Right lobe of liver (tissue), 6 donors: ENCODE measurements at regions not wholly inside any gene's neighbourhood (a gene's known extent, or its start where the extent isn't known, plus 50 kb on each side); places are given as distances from the start of the nearest gene placed in this dataset.

ENCODE experiments used
- ATAC-seq, 4 donors: fragments of 200-7000 bp; cut with Tn5 transposase; one replicate each; pipeline ENCODE4 v1.9.1; 2020; ENCODE audit warnings: mild to moderate bottlenecking in 4 of 4, moderate library complexity in 4 of 4
- DNase-seq, 3 donors: peaks; one replicate each; pipeline ENCODE4 v3.0.0-alpha.2; 2020
- H3K27ac ChIP-seq, 3 donors: fragments of 200-600 bp; one replicate each; pipeline ENCODE4 v1.8.0; 2022
- H3K27me3 ChIP-seq, 2 donors: fragments of 200-600 bp; one replicate each; pipeline ENCODE4 v1.8.0; 2022
- H3K36me3 ChIP-seq, 4 donors: fragments of 200-600 bp; sonication (generic) in 1 of 4; one replicate each; pipeline versions ENCODE4 v1.5.1 to v1.8.0; 2017 to 2022; ENCODE audit warnings: control low read depth in 1 of 4
- H3K4me1 ChIP-seq, 4 donors: fragments of 200-600 bp; sonication (generic) in 1 of 4; one replicate each; pipeline versions ENCODE4 v1.5.1 to v1.8.0; 2017 to 2022; ENCODE audit warnings: control low read depth in 1 of 4
- H3K4me3 ChIP-seq, 3 donors: fragments of 200-600 bp; one replicate each; pipeline ENCODE4 v1.8.0; 2022
- H3K9me3 ChIP-seq, 4 donors: fragments of 200-600 bp; sonication (generic) in 1 of 4; one replicate each; pipeline versions ENCODE4 v1.5.1 to v1.8.0; 2017 to 2022; ENCODE audit warnings: control low read depth in 1 of 4
- POLR2A ChIP-seq: fragments of 450-650 bp; IDR thresholded peaks from one replicate; pipeline ENCODE4 v1.6.1; 2017; ENCODE audit warnings: antibody characterized with exemption, mild to moderate bottlenecking
- WGBS: methylation state at CpG from one replicate; pipeline ENCODE4 v1.1.6; 2018; ENCODE audit warnings: low coverage, low lambda C conversion rate; ENCODE audit not compliant: insufficient coverage; ENCODE audit errors: missing lambda C conversion rate; 5-methylcytosine and 5-hydroxymethylcytosine counted together
- intact Hi-C, 2 donors: fragments of 100-400 bp; cut with DNase I; formaldehyde crosslinking; loops; one replicate each; pipeline versions ENCODE4 v1.11.2 to v1.14.1; 2022
- TF ChIP-seq, protein P1 (sequence below), 4 donors: fragments of 200-600 bp in 3 of 4; fragments of 450-650 bp in 1 of 4; IDR thresholded peaks; one replicate each; pipeline versions ENCODE4 v1.5.1 to v1.8.0; 2016 to 2022; ENCODE audit warnings: antibody characterized with exemption in 4 of 4, mild to moderate bottlenecking in 2 of 4
- donor health status: DM: no; HTN: yes; CAD: no.
- donor health status: DM: no; HTN: no; CAD: no.
- donor health status: DM: no; HTN: no; CAD: no.
- donor health status: DM: no; HTN: yes; CAD: no.
- donor health status: DM: no; HTN: yes; CAD: no.

DNA sequence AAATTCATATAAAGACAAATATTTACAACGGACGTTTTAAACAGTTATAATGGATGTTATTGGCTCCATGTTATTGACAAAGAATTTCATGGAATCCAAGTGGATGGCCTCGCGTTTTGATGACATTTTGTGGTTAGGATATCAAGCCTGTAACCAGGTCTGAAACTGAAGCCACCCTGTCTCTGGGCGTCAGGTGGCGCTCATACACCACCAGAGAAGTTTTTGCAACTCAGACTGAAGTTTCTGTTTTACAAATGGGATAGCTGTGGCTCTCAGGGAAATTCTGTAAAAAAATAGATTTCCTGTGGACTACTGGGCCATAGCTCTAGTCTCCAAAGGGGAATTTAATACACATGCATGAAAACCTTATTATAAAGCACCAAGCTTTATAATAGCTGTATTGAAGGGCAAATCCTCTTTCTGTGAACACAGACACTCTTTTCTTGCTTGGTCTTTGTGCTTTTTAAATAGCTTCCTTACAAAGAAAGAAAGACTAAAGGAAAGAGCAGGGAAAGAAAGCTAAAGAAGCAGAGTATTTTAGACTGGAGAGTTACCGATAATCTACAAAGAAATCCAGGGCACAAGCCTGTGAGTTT, 86.7 kb downstream of the C18orf54 start:
- intact Hi-C loops: loop anchor here in 1 of 2 donors (10.0 kb wide), 1 partner anchor 230 kb away; no protein-coding TSS in a partner anchor
- Histone ChIP-seq H3K4me1 (no peaks in the 10 kb centered on the region), H3K36me3 (no peaks in the 10 kb centered on the region), H3K27ac (no peak overlapping the region), H3K4me3 (no peak overlapping the region), H3K27me3 (no peaks in the 10 kb centered on the region), H3K9me3 (no peaks in the 10 kb centered on the region)
- no peak for TF ChIP-seq POLR2A
- TF ChIP-seq, protein P1, sequence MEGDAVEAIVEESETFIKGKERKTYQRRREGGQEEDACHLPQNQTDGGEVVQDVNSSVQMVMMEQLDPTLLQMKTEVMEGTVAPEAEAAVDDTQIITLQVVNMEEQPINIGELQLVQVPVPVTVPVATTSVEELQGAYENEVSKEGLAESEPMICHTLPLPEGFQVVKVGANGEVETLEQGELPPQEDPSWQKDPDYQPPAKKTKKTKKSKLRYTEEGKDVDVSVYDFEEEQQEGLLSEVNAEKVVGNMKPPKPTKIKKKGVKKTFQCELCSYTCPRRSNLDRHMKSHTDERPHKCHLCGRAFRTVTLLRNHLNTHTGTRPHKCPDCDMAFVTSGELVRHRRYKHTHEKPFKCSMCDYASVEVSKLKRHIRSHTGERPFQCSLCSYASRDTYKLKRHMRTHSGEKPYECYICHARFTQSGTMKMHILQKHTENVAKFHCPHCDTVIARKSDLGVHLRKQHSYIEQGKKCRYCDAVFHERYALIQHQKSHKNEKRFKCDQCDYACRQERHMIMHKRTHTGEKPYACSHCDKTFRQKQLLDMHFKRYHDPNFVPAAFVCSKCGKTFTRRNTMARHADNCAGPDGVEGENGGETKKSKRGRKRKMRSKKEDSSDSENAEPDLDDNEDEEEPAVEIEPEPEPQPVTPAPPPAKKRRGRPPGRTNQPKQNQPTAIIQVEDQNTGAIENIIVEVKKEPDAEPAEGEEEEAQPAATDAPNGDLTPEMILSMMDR (IDR thresholded peaks at IDR 0.05): peak; percentile 66 to 76 (median 72)
- 8% methylated on average over 7 of the region's 7 CpGs for WGBS
- ATAC-seq (peak; percentile 69 to 93 (median 80)), DNase-seq (peak in 2 of 3 donors; percentile 38 to 56)

DNA sequence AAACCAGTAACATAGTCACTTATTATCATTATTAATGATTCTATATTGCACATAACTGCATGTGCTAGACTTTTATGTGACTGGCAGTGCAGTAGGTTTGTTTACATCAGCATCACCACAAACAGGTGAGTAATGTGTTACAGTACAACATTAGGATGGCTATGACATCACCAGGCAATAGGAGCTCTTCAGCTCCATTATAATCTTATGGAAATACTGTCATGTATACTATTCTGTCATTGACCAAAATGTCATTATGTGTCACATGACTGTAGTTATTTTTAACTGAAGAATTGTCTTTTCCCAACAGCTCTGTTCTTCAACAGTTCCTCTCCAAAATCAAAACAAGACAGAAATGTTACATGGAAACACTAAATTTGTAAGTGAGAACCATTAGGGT, 96.3 kb downstream of the C18orf54 start:
- DNase-seq (no peak), ATAC-seq (no peak)
- intact Hi-C loops: no loop called here
- Histone ChIP-seq H3K9me3 (no peaks in the 10 kb centered on the region), H3K36me3 (no peaks in the 10 kb centered on the region), H3K4me1 (no peaks in the 10 kb centered on the region), H3K4me3 (no peak overlapping the region), H3K27ac (no peak overlapping the region), H3K27me3 (no peaks in the 10 kb centered on the region)
- no peak for TF ChIP-seq POLR2A
- TF ChIP-seq, protein P1 (IDR thresholded peaks at IDR 0.05): no peak

DNA sequence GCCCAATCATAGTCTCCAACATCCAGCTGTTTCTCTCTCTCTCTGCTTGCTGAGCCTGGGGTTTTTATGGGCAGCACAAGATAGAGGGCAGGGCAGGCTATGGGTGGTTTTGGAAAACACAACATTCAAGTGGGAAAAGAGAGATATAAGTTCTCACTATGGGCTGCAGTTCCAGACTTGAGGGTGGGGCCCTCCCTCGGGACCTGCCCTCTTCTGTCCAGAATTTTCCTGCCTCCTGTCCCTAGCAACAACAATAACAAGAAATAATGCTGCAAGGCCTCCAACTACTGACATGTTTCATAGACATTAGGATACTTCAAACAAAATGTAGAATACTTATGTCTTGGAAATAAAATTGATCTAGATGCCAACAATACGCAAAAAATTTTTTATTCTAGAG, 107.8 kb downstream of the C18orf54 start:
- 58% methylated on average over 2 of the region's 2 CpGs for WGBS
- Histone ChIP-seq H3K9me3 (no peaks in the 10 kb centered on the region), H3K4me1 (no peaks in the 10 kb centered on the region), H3K36me3 (no peaks in the 10 kb centered on the region), H3K27ac (no peak overlapping the region), H3K4me3 (no peak overlapping the region), H3K27me3 (peaks cover 0 to 4% of the 10 kb centered on the region in 2 donors)
- ATAC-seq (no peak), DNase-seq (no peak)
- intact Hi-C loops: no loop called here
- TF ChIP-seq POLR2A: no peak
- TF ChIP-seq, protein P1 (IDR thresholded peaks at IDR 0.05): no peak

DNA sequence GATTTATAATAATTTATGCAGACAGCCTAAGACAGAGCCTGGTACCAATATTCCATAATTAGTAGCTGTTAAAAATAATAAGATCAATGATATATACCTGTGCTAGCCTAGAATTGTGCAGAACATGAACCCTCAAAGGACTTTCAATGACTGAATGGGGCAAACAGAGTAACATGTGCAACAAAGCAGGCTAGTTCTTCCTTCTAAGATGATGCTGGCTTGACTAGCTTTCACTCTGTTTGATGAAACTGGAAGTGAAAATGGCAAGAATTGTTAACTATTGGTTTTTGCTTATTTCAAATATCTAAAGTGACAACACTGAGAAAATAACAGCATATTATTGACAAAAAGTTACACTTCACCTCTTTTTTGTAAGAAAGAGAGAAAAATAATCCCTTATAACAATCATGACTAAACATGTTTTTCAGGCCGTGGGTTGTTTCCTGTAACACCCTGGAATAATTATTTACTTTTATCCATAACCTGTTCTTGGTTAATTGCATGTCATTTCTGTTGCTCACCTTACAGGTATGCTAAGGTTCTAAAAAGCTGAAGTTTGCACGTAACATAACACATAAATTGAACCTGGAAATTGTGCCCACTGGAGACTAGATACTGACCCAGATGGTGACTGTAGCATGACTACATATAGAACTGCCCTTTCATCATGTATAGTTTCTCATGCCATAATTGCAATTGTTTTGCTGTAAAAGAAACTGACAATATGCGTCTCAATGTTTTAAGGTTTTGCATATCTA, 108.7 kb downstream of the C18orf54 start:
- H3K27me3 ChIP-seq: peaks cover 0 to 4% of the 10 kb centered on the region in 2 donors
- H3K4me3 ChIP-seq: no peak overlapping the region
- H3K9me3 ChIP-seq: no peaks in the 10 kb centered on the region
- H3K4me1 ChIP-seq: no peaks in the 10 kb centered on the region
- TF ChIP-seq, protein P1 (IDR thresholded peaks at IDR 0.05): no peak
- TF ChIP-seq POLR2A: no peak
- WGBS: 66% methylated on average over 3 of the region's 3 CpGs
- no peak for ATAC-seq
- no peak overlapping the region for H3K27ac ChIP-seq
- no peak for DNase-seq
- intact Hi-C loops: no loop called here
- H3K36me3 ChIP-seq: no peaks in the 10 kb centered on the region
